Right lobe of liver (tissue), 4 donors: ENCODE measurements at regions not wholly inside any gene's neighbourhood (a gene's known extent, or its start where the extent isn't known, plus 50 kb on each side); places are given as distances from the start of the nearest gene placed in this dataset.

Experiments
- CTCF ChIP-seq, 4 donors: fragments of 200-600 bp in 3 of 4; fragments of 450-650 bp in 1 of 4; IDR thresholded peaks; one replicate each; pipeline versions ENCODE4 v1.5.1 to v1.8.0; 2016 to 2022; ENCODE audit warnings: antibody characterized with exemption in 4 of 4, mild to moderate bottlenecking in 2 of 4
- POLR2A ChIP-seq: fragments of 450-650 bp; IDR thresholded peaks from one replicate; pipeline ENCODE4 v1.6.1; 2017; ENCODE audit warnings: antibody characterized with exemption, mild to moderate bottlenecking
- donor health status: DM: no; HTN: no; CAD: no.
- donor health status: DM: no; HTN: no; CAD: no.
- donor health status: DM: no; HTN: yes; CAD: no.

GRCh38 chr6:169340395-169340794 is 86.7 kb upstream of the THBS2 start:
- TF ChIP-seq CTCF (IDR thresholded peaks at IDR 0.05) (no peak), POLR2A (no peak)
